GM23338 (cell line): ENCODE measurements at regions not wholly inside any gene's neighbourhood (a gene's known extent, or its start where the extent isn't known, plus 50 kb on each side); places are given as distances from the start of the nearest gene placed in this dataset.

ENCODE experiments used
- CREB1 ChIP-seq: fragments of 250-450 bp; sonication (Bioruptor Pico); IDR thresholded peaks from 2 replicates; pipeline ENCODE4 v1.5.0; 2020; ENCODE audit warnings: low read depth, mild to moderate bottlenecking, moderate library complexity
- CTCF ChIP-seq, 2 experiments: fragments of 200-600 bp in 1 of 2; sonication (generic) in 1 of 2; conservative IDR thresholded peaks; 2 replicates each; pipeline versions ENCODE4 v1.5.1 to v1.6.1; 2016 to 2017; ENCODE audit warnings: antibody characterized with exemption in 2 of 2, low read depth in 2 of 2, mild to moderate bottlenecking in 2 of 2, moderate library complexity in 1 of 2
- EZH2 ChIP-seq: fragments of 200-600 bp; sonication (generic); IDR thresholded peaks from one replicate; pipeline ENCODE4 v1.8.0; 2017; ENCODE audit warnings: antibody characterized with exemption, mild to moderate bottlenecking, low read depth; ENCODE audit not compliant: unreplicated experiment
- JUNB ChIP-seq: IDR thresholded peaks from one replicate; pipeline ENCODE4 v1.6.1; 2016; ENCODE audit warnings: antibody characterized with exemption; ENCODE audit not compliant: unreplicated experiment
- NANOG ChIP-seq: IDR thresholded peaks from 2 replicates; pipeline ENCODE4 v1.6.1; 2016; ENCODE audit warnings: antibody characterized with exemption, borderline replicate concordance
- POLR2AphosphoS5 ChIP-seq: IDR thresholded peaks from 2 replicates; pipeline ENCODE4 v1.6.1; 2016; ENCODE audit warnings: antibody characterized with exemption, low read depth
- STAT1 ChIP-seq: IDR thresholded peaks from one replicate; pipeline ENCODE4 v1.6.1; 2016; ENCODE audit warnings: antibody characterized with exemption; ENCODE audit not compliant: unreplicated experiment
- TF ChIP-seq, protein P1 (sequence below): IDR thresholded peaks from one replicate; pipeline ENCODE4 v1.6.1; 2018; ENCODE audit warnings: antibody characterized with exemption; ENCODE audit not compliant: unreplicated experiment

DNA sequence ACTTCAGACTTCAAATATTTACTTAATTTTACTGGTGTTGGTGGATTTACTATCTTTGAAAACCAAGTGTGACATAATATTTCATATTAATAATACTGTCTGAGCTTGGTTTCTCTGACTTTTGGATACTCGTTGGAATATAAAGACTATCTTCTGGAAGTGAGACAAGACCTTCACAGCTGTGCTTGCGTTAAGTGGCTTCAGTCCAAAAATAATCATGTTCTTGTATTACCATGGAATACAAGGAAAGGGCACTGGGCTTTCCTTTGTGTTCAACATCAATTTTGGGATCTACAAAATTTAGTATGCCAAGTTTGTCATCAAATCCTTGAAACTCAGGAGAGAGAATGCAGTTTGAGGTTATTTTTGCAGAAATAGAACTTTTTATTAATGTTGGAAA, 712.4 kb upstream of the LCORL start:
- no peak for TF ChIP-seq EZH2
- TF ChIP-seq CTCF (conservative IDR thresholded peaks at IDR 0.05; ENCODE audit: low read depth in 2 of 2), result no peak
- TF ChIP-seq STAT1, result no peak
- TF ChIP-seq POLR2AphosphoS5, result no peak
- TF ChIP-seq NANOG, result no peak
- no peak for TF ChIP-seq CREB1 (CRISPR knock-in tag)
- TF ChIP-seq JUNB, result no peak
- TF ChIP-seq, protein P1, sequence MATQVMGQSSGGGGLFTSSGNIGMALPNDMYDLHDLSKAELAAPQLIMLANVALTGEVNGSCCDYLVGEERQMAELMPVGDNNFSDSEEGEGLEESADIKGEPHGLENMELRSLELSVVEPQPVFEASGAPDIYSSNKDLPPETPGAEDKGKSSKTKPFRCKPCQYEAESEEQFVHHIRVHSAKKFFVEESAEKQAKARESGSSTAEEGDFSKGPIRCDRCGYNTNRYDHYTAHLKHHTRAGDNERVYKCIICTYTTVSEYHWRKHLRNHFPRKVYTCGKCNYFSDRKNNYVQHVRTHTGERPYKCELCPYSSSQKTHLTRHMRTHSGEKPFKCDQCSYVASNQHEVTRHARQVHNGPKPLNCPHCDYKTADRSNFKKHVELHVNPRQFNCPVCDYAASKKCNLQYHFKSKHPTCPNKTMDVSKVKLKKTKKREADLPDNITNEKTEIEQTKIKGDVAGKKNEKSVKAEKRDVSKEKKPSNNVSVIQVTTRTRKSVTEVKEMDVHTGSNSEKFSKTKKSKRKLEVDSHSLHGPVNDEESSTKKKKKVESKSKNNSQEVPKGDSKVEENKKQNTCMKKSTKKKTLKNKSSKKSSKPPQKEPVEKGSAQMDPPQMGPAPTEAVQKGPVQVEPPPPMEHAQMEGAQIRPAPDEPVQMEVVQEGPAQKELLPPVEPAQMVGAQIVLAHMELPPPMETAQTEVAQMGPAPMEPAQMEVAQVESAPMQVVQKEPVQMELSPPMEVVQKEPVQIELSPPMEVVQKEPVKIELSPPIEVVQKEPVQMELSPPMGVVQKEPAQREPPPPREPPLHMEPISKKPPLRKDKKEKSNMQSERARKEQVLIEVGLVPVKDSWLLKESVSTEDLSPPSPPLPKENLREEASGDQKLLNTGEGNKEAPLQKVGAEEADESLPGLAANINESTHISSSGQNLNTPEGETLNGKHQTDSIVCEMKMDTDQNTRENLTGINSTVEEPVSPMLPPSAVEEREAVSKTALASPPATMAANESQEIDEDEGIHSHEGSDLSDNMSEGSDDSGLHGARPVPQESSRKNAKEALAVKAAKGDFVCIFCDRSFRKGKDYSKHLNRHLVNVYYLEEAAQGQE, result no peak
